NOMO-1 (cell line): ENCODE measurements at regions not wholly inside any gene's neighbourhood (a gene's known extent, or its start where the extent isn't known, plus 50 kb on each side); places are given as distances from the start of the nearest gene placed in this dataset.

ENCODE experiments used
- DNase-seq, 2 experiments: peaks; one replicate each; lab custom pipeline; 2025; ENCODE audit not compliant: unreplicated experiment in 2 of 2; lab: John Stamatoyannopoulos, UW

- DNase-seq = no peak
Observed at GRCh38 chr7:155885167-155886155, 73.2 kb upstream of the SHH start.

- DNase-seq = no peak
Observed at GRCh38 chr7:155884225-155885166, 72.2 kb upstream of the SHH start.

DNA sequence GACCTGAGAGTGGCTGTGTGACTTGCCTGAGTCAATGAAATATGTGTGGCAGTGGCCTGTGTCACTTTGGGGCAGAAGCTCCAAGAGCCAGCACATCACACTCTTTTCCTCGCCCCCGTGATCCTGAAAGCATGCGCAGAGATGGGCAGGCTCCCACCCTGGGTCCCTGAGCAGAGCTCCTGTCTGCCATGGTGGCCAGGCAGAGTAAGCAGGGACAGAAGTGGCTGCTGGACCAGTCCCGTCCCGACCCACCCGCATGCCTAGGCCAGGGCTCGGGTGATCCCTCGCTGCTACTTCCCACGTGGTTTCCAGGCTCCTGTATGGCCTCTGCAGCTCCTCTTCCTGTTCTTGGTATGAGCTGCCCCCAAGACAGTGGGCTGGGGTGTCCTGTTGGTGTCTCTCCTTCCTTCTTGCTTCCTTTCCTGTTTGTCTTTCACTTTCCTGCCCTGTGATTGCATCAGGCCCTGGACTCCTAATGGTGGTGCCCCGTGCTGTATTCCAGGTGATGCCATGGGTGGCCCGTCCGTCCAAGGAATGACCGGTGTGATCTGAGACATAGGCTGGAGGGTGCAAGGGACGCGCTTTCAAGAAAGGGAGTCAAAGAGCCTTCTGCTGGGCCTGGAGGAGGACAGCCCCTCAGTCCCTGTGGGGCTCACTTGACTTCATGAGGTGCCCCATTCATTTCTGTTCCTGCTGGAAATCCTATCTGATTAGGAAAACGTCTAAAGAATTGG is 71.4 kb upstream of the SHH start:
- no peak for DNase-seq

GRCh38 chr7:155882596-155882995 is 70.3 kb upstream of the SHH start:
- no peak for DNase-seq

GRCh38 chr7:155881471-155882350 is 69.4 kb upstream of the SHH start:
- DNase-seq = no peak

- DNase-seq = no peak
Observed at GRCh38 chr7:155880721-155881120, 68.5 kb upstream of the SHH start.

GRCh38 chr7:155879592-155879991 is 67.3 kb upstream of the SHH start:
- no peak for DNase-seq

- no peak for DNase-seq
Observed at GRCh38 chr7:155878674-155879073, 66.4 kb upstream of the SHH start.

DNA sequence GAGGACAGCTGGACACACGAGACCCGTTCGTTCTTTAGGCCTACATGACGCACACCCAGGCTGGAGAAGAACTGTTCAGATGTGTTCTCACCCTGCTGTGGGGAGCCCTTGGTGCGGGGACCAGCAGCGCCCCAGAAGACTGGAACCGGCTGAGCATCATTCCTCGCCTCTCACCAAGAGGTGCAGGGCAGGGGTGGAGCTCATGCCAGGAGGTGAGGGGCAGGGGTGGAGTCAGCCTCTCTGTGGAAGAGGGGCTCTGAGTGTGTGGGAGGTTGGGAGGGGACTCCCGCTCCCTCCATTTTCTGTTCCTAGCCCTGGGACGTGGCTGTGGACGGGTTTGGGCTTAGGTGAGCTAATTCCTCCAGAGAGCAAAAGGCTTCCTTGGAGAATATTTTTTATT is 66.0 kb upstream of the SHH start:
- no peak for DNase-seq

GRCh38 chr7:155877167-155877566 is 64.9 kb upstream of the SHH start:
- no peak for DNase-seq

DNA sequence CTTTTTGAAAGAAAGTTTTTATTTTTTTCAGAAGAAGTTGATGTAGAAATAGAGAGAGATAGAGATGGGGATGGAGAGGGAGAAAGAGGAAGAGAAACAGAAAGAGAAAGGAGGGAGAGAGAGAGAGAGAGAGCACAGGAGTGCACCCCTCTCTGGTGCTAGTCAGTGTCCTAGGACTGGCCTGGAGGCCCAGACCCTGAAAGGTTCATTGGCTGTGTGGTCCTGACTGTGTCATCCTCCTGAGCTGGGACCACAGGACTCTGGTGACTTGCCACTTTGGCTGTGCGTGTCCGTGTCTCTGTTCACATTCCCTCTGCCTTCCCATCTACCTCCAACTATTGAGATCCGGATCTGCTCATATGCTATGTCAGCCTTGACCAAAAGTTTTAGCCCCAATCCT is 62.1 kb upstream of the SHH start:
- no peak for DNase-seq

DNA sequence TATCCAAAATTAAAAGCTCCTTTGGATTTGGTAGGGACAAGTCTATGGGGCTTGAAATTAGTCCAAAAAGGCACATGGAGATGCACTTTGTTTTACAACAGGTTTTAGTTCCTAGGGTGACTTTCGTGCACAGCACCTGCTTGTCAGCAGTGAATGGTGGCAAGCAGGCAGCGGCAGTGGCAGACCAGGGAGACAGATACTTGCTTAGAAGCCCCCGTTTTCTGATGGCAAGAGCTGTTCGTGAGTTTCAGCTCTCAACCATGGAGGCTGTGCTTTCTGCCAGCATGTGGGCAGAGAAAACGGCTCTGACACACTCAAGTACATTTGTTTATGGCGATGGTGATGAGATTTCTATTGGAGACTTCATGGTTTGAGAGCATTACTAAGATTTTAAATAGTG is 61.7 kb upstream of the SHH start:
- no peak for DNase-seq

DNA sequence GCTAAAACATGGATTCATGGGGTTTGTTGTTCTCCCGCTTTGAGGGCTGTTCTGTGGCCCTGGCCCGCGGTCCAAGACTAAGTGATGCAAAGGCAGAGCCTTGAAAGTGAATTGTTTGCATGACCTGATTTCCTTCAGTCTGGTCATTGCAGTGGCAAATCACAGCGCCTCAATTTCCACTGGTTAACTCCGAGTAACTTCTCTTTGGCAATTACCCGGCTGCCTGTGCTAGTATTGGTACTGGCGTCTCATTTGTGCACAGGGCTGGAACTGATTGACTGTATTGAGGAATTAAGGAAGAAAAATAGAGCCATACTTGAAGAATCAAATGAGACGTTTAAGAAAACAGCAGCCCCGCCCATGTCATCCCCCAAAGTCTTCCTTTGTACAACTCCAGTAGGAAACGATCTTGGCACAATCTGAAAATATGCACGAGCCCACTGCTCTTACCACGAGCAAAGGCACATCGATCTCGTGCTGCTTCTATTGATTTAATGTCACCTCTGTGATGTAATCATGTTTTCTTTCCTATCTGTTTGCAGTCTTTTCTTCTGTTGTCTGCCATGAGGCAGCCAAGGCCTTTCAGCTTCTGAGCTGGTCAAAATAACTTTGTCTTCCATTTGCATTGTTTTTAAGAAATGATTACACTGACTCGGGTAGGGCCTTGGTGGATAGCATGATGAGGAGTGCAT is 60.6 kb upstream of the SHH start:
- DNase-seq = no peak

GRCh38 chr7:155871211-155871610 is 58.9 kb upstream of the SHH start:
- no peak for DNase-seq

- no peak for DNase-seq
Observed at GRCh38 chr7:155870334-155871180, 58.3 kb upstream of the SHH start.

DNA sequence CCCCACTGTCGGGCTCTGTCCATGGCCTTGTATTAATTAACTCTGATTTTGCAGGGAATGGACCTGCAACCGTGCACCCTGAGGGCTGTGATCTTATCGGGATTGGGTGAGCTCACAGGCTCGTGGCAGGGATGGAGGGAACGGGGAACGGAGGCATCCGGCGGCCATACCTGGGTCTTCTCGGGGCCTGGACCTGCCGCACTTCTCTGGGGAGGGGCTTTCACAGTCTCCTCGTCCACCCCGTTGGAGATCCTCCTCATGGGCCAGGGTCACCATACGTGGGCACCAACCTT is 57.5 kb upstream of the SHH start:
- no peak for DNase-seq

DNA sequence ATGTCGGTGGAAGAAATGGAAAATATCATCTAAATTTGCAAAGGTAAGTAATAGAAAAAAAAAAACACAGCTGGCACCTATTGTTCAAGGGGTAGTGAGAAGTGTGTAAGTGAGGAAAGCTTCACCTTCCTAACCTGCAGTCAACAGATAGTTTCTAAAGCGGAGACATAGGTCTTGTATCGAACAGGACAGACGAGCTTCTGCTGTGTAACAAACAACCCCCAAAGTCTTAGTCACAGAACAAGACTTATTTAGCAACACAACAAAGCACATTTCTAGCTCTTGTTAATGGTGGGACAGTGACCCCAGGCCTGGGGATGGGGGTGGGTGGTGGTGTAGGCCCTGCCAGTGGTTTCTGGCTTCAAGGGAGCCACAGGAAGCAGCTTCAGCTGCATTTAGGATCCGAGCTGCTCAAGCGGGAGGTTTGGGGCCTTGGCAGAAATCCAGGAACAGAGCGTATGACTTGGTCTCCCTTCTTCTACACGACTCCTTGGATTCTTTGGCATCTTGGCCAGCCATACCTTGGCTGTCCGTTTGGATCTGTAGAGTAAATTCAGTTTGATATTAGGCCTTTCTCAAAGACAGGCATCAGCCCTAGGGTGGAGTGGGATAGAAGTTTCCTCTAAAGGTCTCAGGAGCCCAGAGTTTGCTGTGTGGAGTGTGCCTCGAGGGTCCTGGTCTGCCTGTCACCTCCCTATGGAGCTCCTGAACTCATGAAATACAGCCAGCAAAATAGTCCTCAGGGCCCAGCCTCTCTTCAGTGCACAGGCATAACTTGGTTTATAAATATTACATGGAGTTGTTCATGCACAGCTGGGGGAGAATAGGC is 56.9 kb upstream of the SHH start:
- no peak for DNase-seq
